ENCODE measurements at regions not wholly inside any gene's neighbourhood (a gene's known extent, or its start where the extent isn't known, plus 50 kb on each side); places are given as distances from the start of the nearest gene placed in this dataset.

- TF ChIP-seq PKNOX1 (IDR thresholded peaks at IDR 0.05) (no peak), TARDBP (IDR thresholded peaks at IDR 0.05) (no peak)
These were observed 327.0 kb downstream of the SEC23A start for GRCh38 chr14:38775986-38776385.
